22Rv1 (cell line): ENCODE measurements at regions not wholly inside any gene's neighbourhood (a gene's known extent, or its start where the extent isn't known, plus 50 kb on each side); places are given as distances from the start of the nearest gene placed in this dataset.

Experiments used
- CTCF ChIP-seq: fragments of 450-650 bp; IDR thresholded peaks from 2 replicates; pipeline ENCODE4 v1.5.1; 2017; ENCODE audit warnings: mild to moderate bottlenecking
- ZFX ChIP-seq: fragments of 450-650 bp; IDR thresholded peaks from 2 replicates; pipeline ENCODE4 v1.6.1; 2017; ENCODE audit warnings: antibody characterized with exemption, borderline replicate concordance

- TF ChIP-seq CTCF (no peak), ZFX (no peak)
Observed at GRCh38 chr5:143484601-143485000, 81.1 kb upstream of the NR3C1 start.
